ENCODE measurements at regions not wholly inside any gene's neighbourhood (a gene's known extent, or its start where the extent isn't known, plus 50 kb on each side); places are given as distances from the start of the nearest gene placed in this dataset.
"Not testable (repeated sequence)": the region's sequence is repeated elsewhere in the genome, so short reads cannot be mapped to it uniquely, and the experiment has no call there.

DNA sequence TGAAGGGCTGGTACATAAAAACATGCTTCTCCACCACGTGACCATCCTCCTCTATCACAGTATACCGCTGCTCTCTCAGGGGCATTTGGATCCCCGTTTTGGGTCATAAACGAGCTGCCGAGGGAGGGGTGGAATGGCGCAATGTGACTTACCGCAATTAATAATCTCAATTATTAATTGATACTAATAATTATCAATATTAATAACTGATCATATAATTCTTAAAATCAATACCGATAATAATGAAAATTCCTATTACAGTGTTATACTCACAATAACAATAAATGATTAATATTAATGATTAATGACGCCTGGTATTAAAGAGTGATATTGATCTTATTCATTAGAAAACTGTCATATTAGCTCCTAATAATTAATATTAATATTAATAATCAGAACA is 56.1 kb upstream of the FRG2C start:
- TF ChIP-seq, protein P1, sequence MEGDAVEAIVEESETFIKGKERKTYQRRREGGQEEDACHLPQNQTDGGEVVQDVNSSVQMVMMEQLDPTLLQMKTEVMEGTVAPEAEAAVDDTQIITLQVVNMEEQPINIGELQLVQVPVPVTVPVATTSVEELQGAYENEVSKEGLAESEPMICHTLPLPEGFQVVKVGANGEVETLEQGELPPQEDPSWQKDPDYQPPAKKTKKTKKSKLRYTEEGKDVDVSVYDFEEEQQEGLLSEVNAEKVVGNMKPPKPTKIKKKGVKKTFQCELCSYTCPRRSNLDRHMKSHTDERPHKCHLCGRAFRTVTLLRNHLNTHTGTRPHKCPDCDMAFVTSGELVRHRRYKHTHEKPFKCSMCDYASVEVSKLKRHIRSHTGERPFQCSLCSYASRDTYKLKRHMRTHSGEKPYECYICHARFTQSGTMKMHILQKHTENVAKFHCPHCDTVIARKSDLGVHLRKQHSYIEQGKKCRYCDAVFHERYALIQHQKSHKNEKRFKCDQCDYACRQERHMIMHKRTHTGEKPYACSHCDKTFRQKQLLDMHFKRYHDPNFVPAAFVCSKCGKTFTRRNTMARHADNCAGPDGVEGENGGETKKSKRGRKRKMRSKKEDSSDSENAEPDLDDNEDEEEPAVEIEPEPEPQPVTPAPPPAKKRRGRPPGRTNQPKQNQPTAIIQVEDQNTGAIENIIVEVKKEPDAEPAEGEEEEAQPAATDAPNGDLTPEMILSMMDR (IDR thresholded peaks at IDR 0.05): not testable (repeated sequence)
- TF ChIP-seq POLR2A, POLR2AphosphoS5, EP300 (IDR thresholded peaks at IDR 0.05): not testable (repeated sequence)

Data from suprapubic skin (tissue), 4 donors.